H1 (cell line): ENCODE measurements at regions not wholly inside any gene's neighbourhood (a gene's known extent, or its start where the extent isn't known, plus 50 kb on each side); places are given as distances from the start of the nearest gene placed in this dataset.

ENCODE experiments used
- CBX5 ChIP-seq: fragments of 300-800, 300-1000 bp; sonication (generic); IDR thresholded peaks from 2 replicates; pipeline ENCODE4 v1.7.1; 2016; ENCODE audit warnings: antibody characterized with exemption, low read length, low read depth
- RBBP5 ChIP-seq: IDR thresholded peaks from 2 replicates; pipeline ENCODE4 v1.7.1; 2012; ENCODE audit warnings: low read depth, mild to moderate bottlenecking, inconsistent platforms, low read length, moderate library complexity, borderline replicate concordance
- SIRT6 ChIP-seq: IDR thresholded peaks from one replicate; pipeline ENCODE4 v1.7.1; 2012; ENCODE audit warnings: low read length, inconsistent platforms
- SP1 ChIP-seq: IDR thresholded peaks from 2 replicates; pipeline ENCODE4 v1.6.1; 2011; ENCODE audit warnings: low read depth, low read length
- SP4 ChIP-seq: IDR thresholded peaks from 2 replicates; pipeline ENCODE4 v1.6.1; 2012; ENCODE audit warnings: low read length, inconsistent platforms
- SUZ12 ChIP-seq: fragments of 200-600 bp; sonication (generic); IDR thresholded peaks from 2 replicates; pipeline ENCODE4 v1.6.1; 2012; ENCODE audit warnings: mild to moderate bottlenecking, inconsistent platforms, low read length, moderate library complexity, mixed read lengths
- YY1 ChIP-seq: IDR thresholded peaks from 2 replicates; pipeline ENCODE4 v1.6.1; 2011; ENCODE audit warnings: low read depth, mild to moderate bottlenecking, low read length
- TF ChIP-seq, protein P1 (sequence below): fragments of 300-600 bp; sonication (generic); IDR thresholded peaks from 2 replicates; pipeline ENCODE4 v1.7.1; 2012; ENCODE audit warnings: low read length, moderate library complexity, mild to moderate bottlenecking, inconsistent platforms; ENCODE audit not compliant: insufficient replicate concordance
- TF ChIP-seq, protein P2 (sequence below): IDR thresholded peaks from 2 replicates; pipeline ENCODE4 v1.6.1; 2012; ENCODE audit warnings: inconsistent platforms
- TF ChIP-seq, protein P3 (sequence below): IDR thresholded peaks from 2 replicates; pipeline ENCODE4 v1.6.1; 2011; ENCODE audit warnings: low read depth, mild to moderate bottlenecking, low read length; ENCODE audit not compliant: insufficient read depth

DNA sequence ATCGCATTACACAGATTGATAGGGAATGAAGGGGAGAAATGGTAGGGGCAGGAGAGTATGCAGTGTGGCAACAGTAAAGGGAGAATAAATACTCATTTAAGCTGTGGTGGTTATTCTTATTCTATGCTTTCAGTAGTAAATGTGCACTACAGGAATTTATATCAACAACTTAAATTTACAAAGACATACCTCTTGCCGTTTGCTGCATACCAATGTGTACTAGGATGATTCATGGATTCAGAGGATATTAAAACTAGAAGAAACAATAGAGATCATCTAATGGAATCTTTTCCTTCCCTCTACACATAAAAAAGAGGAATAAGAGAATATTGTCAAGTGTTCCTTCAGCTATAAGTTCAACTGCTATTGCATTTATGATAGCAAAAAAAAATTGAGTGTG, 103.3 kb upstream of the RASA1 start (continued):
- TF ChIP-seq, protein P1, sequence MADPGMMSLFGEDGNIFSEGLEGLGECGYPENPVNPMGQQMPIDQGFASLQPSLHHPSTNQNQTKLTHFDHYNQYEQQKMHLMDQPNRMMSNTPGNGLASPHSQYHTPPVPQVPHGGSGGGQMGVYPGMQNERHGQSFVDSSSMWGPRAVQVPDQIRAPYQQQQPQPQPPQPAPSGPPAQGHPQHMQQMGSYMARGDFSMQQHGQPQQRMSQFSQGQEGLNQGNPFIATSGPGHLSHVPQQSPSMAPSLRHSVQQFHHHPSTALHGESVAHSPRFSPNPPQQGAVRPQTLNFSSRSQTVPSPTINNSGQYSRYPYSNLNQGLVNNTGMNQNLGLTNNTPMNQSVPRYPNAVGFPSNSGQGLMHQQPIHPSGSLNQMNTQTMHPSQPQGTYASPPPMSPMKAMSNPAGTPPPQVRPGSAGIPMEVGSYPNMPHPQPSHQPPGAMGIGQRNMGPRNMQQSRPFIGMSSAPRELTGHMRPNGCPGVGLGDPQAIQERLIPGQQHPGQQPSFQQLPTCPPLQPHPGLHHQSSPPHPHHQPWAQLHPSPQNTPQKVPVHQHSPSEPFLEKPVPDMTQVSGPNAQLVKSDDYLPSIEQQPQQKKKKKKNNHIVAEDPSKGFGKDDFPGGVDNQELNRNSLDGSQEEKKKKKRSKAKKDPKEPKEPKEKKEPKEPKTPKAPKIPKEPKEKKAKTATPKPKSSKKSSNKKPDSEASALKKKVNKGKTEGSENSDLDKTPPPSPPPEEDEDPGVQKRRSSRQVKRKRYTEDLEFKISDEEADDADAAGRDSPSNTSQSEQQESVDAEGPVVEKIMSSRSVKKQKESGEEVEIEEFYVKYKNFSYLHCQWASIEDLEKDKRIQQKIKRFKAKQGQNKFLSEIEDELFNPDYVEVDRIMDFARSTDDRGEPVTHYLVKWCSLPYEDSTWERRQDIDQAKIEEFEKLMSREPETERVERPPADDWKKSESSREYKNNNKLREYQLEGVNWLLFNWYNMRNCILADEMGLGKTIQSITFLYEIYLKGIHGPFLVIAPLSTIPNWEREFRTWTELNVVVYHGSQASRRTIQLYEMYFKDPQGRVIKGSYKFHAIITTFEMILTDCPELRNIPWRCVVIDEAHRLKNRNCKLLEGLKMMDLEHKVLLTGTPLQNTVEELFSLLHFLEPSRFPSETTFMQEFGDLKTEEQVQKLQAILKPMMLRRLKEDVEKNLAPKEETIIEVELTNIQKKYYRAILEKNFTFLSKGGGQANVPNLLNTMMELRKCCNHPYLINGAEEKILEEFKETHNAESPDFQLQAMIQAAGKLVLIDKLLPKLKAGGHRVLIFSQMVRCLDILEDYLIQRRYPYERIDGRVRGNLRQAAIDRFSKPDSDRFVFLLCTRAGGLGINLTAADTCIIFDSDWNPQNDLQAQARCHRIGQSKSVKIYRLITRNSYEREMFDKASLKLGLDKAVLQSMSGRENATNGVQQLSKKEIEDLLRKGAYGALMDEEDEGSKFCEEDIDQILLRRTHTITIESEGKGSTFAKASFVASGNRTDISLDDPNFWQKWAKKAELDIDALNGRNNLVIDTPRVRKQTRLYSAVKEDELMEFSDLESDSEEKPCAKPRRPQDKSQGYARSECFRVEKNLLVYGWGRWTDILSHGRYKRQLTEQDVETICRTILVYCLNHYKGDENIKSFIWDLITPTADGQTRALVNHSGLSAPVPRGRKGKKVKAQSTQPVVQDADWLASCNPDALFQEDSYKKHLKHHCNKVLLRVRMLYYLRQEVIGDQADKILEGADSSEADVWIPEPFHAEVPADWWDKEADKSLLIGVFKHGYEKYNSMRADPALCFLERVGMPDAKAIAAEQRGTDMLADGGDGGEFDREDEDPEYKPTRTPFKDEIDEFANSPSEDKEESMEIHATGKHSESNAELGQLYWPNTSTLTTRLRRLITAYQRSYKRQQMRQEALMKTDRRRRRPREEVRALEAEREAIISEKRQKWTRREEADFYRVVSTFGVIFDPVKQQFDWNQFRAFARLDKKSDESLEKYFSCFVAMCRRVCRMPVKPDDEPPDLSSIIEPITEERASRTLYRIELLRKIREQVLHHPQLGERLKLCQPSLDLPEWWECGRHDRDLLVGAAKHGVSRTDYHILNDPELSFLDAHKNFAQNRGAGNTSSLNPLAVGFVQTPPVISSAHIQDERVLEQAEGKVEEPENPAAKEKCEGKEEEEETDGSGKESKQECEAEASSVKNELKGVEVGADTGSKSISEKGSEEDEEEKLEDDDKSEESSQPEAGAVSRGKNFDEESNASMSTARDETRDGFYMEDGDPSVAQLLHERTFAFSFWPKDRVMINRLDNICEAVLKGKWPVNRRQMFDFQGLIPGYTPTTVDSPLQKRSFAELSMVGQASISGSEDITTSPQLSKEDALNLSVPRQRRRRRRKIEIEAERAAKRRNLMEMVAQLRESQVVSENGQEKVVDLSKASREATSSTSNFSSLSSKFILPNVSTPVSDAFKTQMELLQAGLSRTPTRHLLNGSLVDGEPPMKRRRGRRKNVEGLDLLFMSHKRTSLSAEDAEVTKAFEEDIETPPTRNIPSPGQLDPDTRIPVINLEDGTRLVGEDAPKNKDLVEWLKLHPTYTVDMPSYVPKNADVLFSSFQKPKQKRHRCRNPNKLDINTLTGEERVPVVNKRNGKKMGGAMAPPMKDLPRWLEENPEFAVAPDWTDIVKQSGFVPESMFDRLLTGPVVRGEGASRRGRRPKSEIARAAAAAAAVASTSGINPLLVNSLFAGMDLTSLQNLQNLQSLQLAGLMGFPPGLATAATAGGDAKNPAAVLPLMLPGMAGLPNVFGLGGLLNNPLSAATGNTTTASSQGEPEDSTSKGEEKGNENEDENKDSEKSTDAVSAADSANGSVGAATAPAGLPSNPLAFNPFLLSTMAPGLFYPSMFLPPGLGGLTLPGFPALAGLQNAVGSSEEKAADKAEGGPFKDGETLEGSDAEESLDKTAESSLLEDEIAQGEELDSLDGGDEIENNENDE = no peak
- TF ChIP-seq SUZ12 (no peak), YY1 (no peak), CBX5 (no peak), SP1 (no peak), SP4 (no peak), RBBP5 (no peak), SIRT6 (no peak)
- TF ChIP-seq, protein P2, sequence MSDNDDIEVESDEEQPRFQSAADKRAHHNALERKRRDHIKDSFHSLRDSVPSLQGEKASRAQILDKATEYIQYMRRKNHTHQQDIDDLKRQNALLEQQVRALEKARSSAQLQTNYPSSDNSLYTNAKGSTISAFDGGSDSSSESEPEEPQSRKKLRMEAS = no peak
- TF ChIP-seq, protein P3, sequence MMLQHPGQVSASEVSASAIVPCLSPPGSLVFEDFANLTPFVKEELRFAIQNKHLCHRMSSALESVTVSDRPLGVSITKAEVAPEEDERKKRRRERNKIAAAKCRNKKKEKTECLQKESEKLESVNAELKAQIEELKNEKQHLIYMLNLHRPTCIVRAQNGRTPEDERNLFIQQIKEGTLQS = no peak
